ENCODE measurements at regions not wholly inside any gene's neighbourhood (a gene's known extent, or its start where the extent isn't known, plus 50 kb on each side); places are given as distances from the start of the nearest gene placed in this dataset.
A peak's percentile ranks its signal among the peaks of the same experiment; 100 is the strongest.

GRCh38 chr10:61828788-61829187 is 72.7 kb upstream of the ARID5B start:
- no peak for DNase-seq (ENCODE audit: low read depth, low spot score)
- TF ChIP-seq FOXP2 (optimal IDR thresholded peaks at IDR 0.05; ENCODE audit: control extremely low read depth, extremely low read length, insufficient read depth) (no peak), EZH2 (IDR thresholded peaks at IDR 0.05) (no peak), POLR2AphosphoS5 (IDR thresholded peaks at IDR 0.05; ENCODE audit: borderline replicate concordance, low read depth, low read length) (no peak)
- Histone ChIP-seq H3K9me3 (ENCODE audit: low read depth, low read length) (no peaks in the 10 kb centered on the region), H3K9ac (ENCODE audit: insufficient read length) (no peak overlapping the region), H3K27ac (no peak overlapping the region), H3K36me3 (ENCODE audit: insufficient read depth, low read length) (no peaks in the 10 kb centered on the region), H3K4me3 (no peak overlapping the region)

- no peak overlapping the region for H3K27ac ChIP-seq
- TF ChIP-seq POLR2AphosphoS5 (IDR thresholded peaks at IDR 0.05; ENCODE audit: borderline replicate concordance, low read depth, low read length) (no peak), EZH2 (IDR thresholded peaks at IDR 0.05) (no peak), FOXP2 (optimal IDR thresholded peaks at IDR 0.05; ENCODE audit: control extremely low read depth, extremely low read length, insufficient read depth) (no peak)
- no peak overlapping the region for H3K4me3 ChIP-seq
Measured at GRCh38 chr10:61830072-61830845, 71.2 kb upstream of the ARID5B start.

GRCh38 chr10:61830846-61831273 is 70.6 kb upstream of the ARID5B start:
- Histone ChIP-seq H3K27ac (no peak overlapping the region), H3K4me3 (no peak overlapping the region), H3K36me3 (ENCODE audit: insufficient read depth, low read length) (no peaks in the 10 kb centered on the region), H3K9ac (ENCODE audit: insufficient read length) (no peak overlapping the region), H3K9me3 (ENCODE audit: low read depth, low read length) (no peaks in the 10 kb centered on the region)
- no peak for DNase-seq (ENCODE audit: low read depth, low spot score)
- TF ChIP-seq POLR2AphosphoS5 (IDR thresholded peaks at IDR 0.05; ENCODE audit: borderline replicate concordance, low read depth, low read length) (no peak), EZH2 (IDR thresholded peaks at IDR 0.05) (no peak), FOXP2 (optimal IDR thresholded peaks at IDR 0.05; ENCODE audit: control extremely low read depth, extremely low read length, insufficient read depth) (no peak)

More at GRCh38 chr10:61830072-61830845, 71.2 kb upstream of the ARID5B start:
- DNase-seq (ENCODE audit: low read depth, low spot score) = no peak
- Histone ChIP-seq H3K36me3 (ENCODE audit: insufficient read depth, low read length) (no peaks in the 10 kb centered on the region), H3K9ac (ENCODE audit: insufficient read length) (no peak overlapping the region), H3K9me3 (ENCODE audit: low read depth, low read length) (no peaks in the 10 kb centered on the region)

- no peak overlapping the region for H3K27ac ChIP-seq
- no peak overlapping the region for H3K9ac ChIP-seq (ENCODE audit: insufficient read length)
- H3K9me3 ChIP-seq (ENCODE audit: low read depth, low read length) = no peaks in the 10 kb centered on the region
- no peak for TF ChIP-seq FOXP2 (optimal IDR thresholded peaks at IDR 0.05; ENCODE audit: control extremely low read depth, extremely low read length, insufficient read depth)
- TF ChIP-seq EZH2 (IDR thresholded peaks at IDR 0.05) = no peak
- TF ChIP-seq POLR2AphosphoS5 (IDR thresholded peaks at IDR 0.05; ENCODE audit: borderline replicate concordance, low read depth, low read length) = no peak
- no peak for DNase-seq (ENCODE audit: low read depth, low spot score)
- H3K4me3 ChIP-seq = no peak overlapping the region
- H3K36me3 ChIP-seq (ENCODE audit: insufficient read depth, low read length) = no peaks in the 10 kb centered on the region
Measured at GRCh38 chr10:61832866-61833481, 68.5 kb upstream of the ARID5B start.

GRCh38 chr10:61834519-61834918 is 67.0 kb upstream of the ARID5B start:
- no peak overlapping the region for H3K9ac ChIP-seq (ENCODE audit: insufficient read length)
- H3K4me3 ChIP-seq = no peak overlapping the region
- H3K27ac ChIP-seq = peak overlapping the region; percentile 90; the same call in 1 of the 2 replicates
- H3K9me3 ChIP-seq (ENCODE audit: low read depth, low read length) = no peaks in the 10 kb centered on the region
- TF ChIP-seq EZH2 (IDR thresholded peaks at IDR 0.05) = no peak
- no peak for TF ChIP-seq FOXP2 (optimal IDR thresholded peaks at IDR 0.05; ENCODE audit: control extremely low read depth, extremely low read length, insufficient read depth)
- no peak for TF ChIP-seq POLR2AphosphoS5 (IDR thresholded peaks at IDR 0.05; ENCODE audit: borderline replicate concordance, low read depth, low read length)
- no peak for DNase-seq (ENCODE audit: low read depth, low spot score)
- H3K36me3 ChIP-seq (ENCODE audit: insufficient read depth, low read length) = no peaks in the 10 kb centered on the region

GRCh38 chr10:61835069-61835945 is 66.2 kb upstream of the ARID5B start:
- no peak for TF ChIP-seq EZH2 (IDR thresholded peaks at IDR 0.05)
- no peak for TF ChIP-seq POLR2AphosphoS5 (IDR thresholded peaks at IDR 0.05; ENCODE audit: borderline replicate concordance, low read depth, low read length)
- TF ChIP-seq FOXP2 (optimal IDR thresholded peaks at IDR 0.05; ENCODE audit: control extremely low read depth, extremely low read length, insufficient read depth) = no peak
- Histone ChIP-seq H3K4me3 (peak overlapping the region; percentile 61), H3K36me3 (ENCODE audit: insufficient read depth, low read length) (no peaks in the 10 kb centered on the region), H3K9ac (ENCODE audit: insufficient read length) (peak overlapping the region; percentile 20), H3K27ac (peak overlapping the region; percentile 90), H3K9me3 (ENCODE audit: low read depth, low read length) (no peaks in the 10 kb centered on the region)
- DNase-seq (ENCODE audit: low read depth, low spot score) = no peak

- Histone ChIP-seq H3K4me3 (peak overlapping the region; percentile 61), H3K9me3 (ENCODE audit: low read depth, low read length) (no peaks in the 10 kb centered on the region), H3K36me3 (ENCODE audit: insufficient read depth, low read length) (no peaks in the 10 kb centered on the region), H3K27ac (peak overlapping the region; percentile 90), H3K9ac (ENCODE audit: insufficient read length) (peak overlapping the region; percentile 20)
- TF ChIP-seq EZH2 (IDR thresholded peaks at IDR 0.05) = no peak
- peak; percentile 27; the same call in 1 of the 2 replicates for TF ChIP-seq POLR2AphosphoS5 (IDR thresholded peaks at IDR 0.05; ENCODE audit: borderline replicate concordance, low read depth, low read length)
- peak; percentile 61 for DNase-seq (ENCODE audit: low read depth, low spot score)
Measured at GRCh38 chr10:61835946-61836887, 65.3 kb upstream of the ARID5B start.
